ENCODE measurements at regions not wholly inside any gene's neighbourhood (a gene's known extent, or its start where the extent isn't known, plus 50 kb on each side); places are given as distances from the start of the nearest gene placed in this dataset.

- Histone ChIP-seq H3K9me3 (ENCODE audit: control insufficient read depth, insufficient read depth, low read length) (peaks cover 4% of the 10 kb centered on the region; the same call in 1 of the 2 replicates), H4K20me1 (ENCODE audit: control insufficient read depth, insufficient read depth, low read depth, low read length) (no peaks in the 10 kb centered on the region), H3K4me1 (ENCODE audit: control insufficient read depth, low read length) (no peaks in the 10 kb centered on the region), H3K27me3 (ENCODE audit: control insufficient read depth, low read length) (no peaks in the 10 kb centered on the region), H3K9me2 (replicated peaks; ENCODE audit: control insufficient read depth, low read length) (no peaks in the 10 kb centered on the region), H3K27ac (ENCODE audit: low read depth, low read length) (no peak overlapping the region), H3K79me2 (ENCODE audit: control insufficient read depth, low read length) (no peaks in the 10 kb centered on the region), H3F3A (ENCODE audit: control insufficient read depth, insufficient read depth) (no peaks in the 10 kb centered on the region), H3K36me3 (ENCODE audit: control insufficient read depth, low read length) (no peaks in the 10 kb centered on the region), H3K4me3 (ENCODE audit: low read length) (no peak overlapping the region), H3K4me2 (ENCODE audit: low read length) (no peak overlapping the region)
- no peak for TF ChIP-seq EZH2phosphoT487 (IDR thresholded peaks at IDR 0.05; ENCODE audit: borderline replicate concordance, low read length)
- TF ChIP-seq CTCF (IDR thresholded peaks at IDR 0.05; ENCODE audit: low read depth, low read length, poor library complexity, severe bottlenecking), result no peak
Measured at GRCh38 chr11:71068963-71069362, 183.4 kb downstream of the SHANK2 start.

- H3F3A ChIP-seq (ENCODE audit: control insufficient read depth, insufficient read depth), result no peaks in the 10 kb centered on the region
- no peaks in the 10 kb centered on the region for H3K79me2 ChIP-seq (ENCODE audit: control insufficient read depth, low read length)
- no peaks in the 10 kb centered on the region for H3K9me2 ChIP-seq (replicated peaks; ENCODE audit: control insufficient read depth, low read length)
- H3K27ac ChIP-seq (ENCODE audit: low read depth, low read length), result no peak overlapping the region
- H3K36me3 ChIP-seq (ENCODE audit: control insufficient read depth, low read length), result no peaks in the 10 kb centered on the region
- no peaks in the 10 kb centered on the region for H3K27me3 ChIP-seq (ENCODE audit: control insufficient read depth, low read length)
- no peaks in the 10 kb centered on the region for H4K20me1 ChIP-seq (ENCODE audit: control insufficient read depth, insufficient read depth, low read depth, low read length)
- peaks cover 4% of the 10 kb centered on the region; the same call in 1 of the 2 replicates for H3K9me3 ChIP-seq (ENCODE audit: control insufficient read depth, insufficient read depth, low read length)
- no peaks in the 10 kb centered on the region for H3K4me1 ChIP-seq (ENCODE audit: control insufficient read depth, low read length)
- H3K4me3 ChIP-seq (ENCODE audit: low read length), result no peak overlapping the region
- no peak for TF ChIP-seq CTCF (IDR thresholded peaks at IDR 0.05; ENCODE audit: low read depth, low read length, poor library complexity, severe bottlenecking)
- TF ChIP-seq EZH2phosphoT487 (IDR thresholded peaks at IDR 0.05; ENCODE audit: borderline replicate concordance, low read length), result no peak
- H3K4me2 ChIP-seq (ENCODE audit: low read length), result no peak overlapping the region
Measured at GRCh38 chr11:71067753-71068152, 184.6 kb downstream of the SHANK2 start.

GRCh38 chr11:71066311-71066710 lies 186.1 kb downstream of the SHANK2 start:
- Histone ChIP-seq H3K4me3 (ENCODE audit: low read length) (no peak overlapping the region), H3F3A (ENCODE audit: control insufficient read depth, insufficient read depth) (no peaks in the 10 kb centered on the region), H3K27ac (ENCODE audit: low read depth, low read length) (no peak overlapping the region), H3K9me3 (ENCODE audit: control insufficient read depth, insufficient read depth, low read length) (peaks cover 4% of the 10 kb centered on the region; the same call in 1 of the 2 replicates), H3K79me2 (ENCODE audit: control insufficient read depth, low read length) (no peaks in the 10 kb centered on the region), H3K27me3 (ENCODE audit: control insufficient read depth, low read length) (no peaks in the 10 kb centered on the region), H3K36me3 (ENCODE audit: control insufficient read depth, low read length) (no peaks in the 10 kb centered on the region), H3K4me2 (ENCODE audit: low read length) (no peak overlapping the region), H4K20me1 (ENCODE audit: control insufficient read depth, insufficient read depth, low read depth, low read length) (no peaks in the 10 kb centered on the region), H3K9me2 (replicated peaks; ENCODE audit: control insufficient read depth, low read length) (no peaks in the 10 kb centered on the region), H3K4me1 (ENCODE audit: control insufficient read depth, low read length) (no peaks in the 10 kb centered on the region)
- TF ChIP-seq CTCF (IDR thresholded peaks at IDR 0.05; ENCODE audit: low read depth, low read length, poor library complexity, severe bottlenecking) (no peak), EZH2phosphoT487 (IDR thresholded peaks at IDR 0.05; ENCODE audit: borderline replicate concordance, low read length) (no peak)

Data from DOHH2 (cell line).